ENCODE measurements at regions not wholly inside any gene's neighbourhood (a gene's known extent, or its start where the extent isn't known, plus 50 kb on each side); places are given as distances from the start of the nearest gene placed in this dataset.

- TF ChIP-seq CTCF (conservative IDR thresholded peaks at IDR 0.05; ENCODE audit: low read length), result no peak
- no peak for TF ChIP-seq EZH2phosphoT487 (IDR thresholded peaks at IDR 0.05; ENCODE audit: borderline replicate concordance)
These were observed 781.0 kb downstream of the TBC1D22A start for GRCh38 chr22:47543447-47543846.
